Keratinocyte (primary cell): ENCODE measurements at regions not wholly inside any gene's neighbourhood (a gene's known extent, or its start where the extent isn't known, plus 50 kb on each side); places are given as distances from the start of the nearest gene placed in this dataset.

Source experiments
- EZH2 ChIP-seq: IDR thresholded peaks from one replicate; pipeline ENCODE4 v1.6.1; 2012; ENCODE audit warnings: inconsistent platforms, mild to moderate bottlenecking, low read length, moderate library complexity
- TF ChIP-seq, protein P1 (sequence below), 3 experiments: IDR thresholded peaks in 1 of 3; conservative IDR thresholded peaks in 1 of 3; optimal IDR thresholded peaks in 1 of 3; 2 replicates in 2 of 3; 3 replicates in 1 of 3; pipeline versions ENCODE3 to v1.5.1; 2011; ENCODE audit warnings: low read length in 3 of 3, mild to moderate bottlenecking in 3 of 3, moderate library complexity in 2 of 3, control low read depth in 1 of 3, inconsistent platforms in 1 of 3; ENCODE audit not compliant: insufficient read depth in 2 of 3; ENCODE audit errors: extremely low read depth in 1 of 3

DNA sequence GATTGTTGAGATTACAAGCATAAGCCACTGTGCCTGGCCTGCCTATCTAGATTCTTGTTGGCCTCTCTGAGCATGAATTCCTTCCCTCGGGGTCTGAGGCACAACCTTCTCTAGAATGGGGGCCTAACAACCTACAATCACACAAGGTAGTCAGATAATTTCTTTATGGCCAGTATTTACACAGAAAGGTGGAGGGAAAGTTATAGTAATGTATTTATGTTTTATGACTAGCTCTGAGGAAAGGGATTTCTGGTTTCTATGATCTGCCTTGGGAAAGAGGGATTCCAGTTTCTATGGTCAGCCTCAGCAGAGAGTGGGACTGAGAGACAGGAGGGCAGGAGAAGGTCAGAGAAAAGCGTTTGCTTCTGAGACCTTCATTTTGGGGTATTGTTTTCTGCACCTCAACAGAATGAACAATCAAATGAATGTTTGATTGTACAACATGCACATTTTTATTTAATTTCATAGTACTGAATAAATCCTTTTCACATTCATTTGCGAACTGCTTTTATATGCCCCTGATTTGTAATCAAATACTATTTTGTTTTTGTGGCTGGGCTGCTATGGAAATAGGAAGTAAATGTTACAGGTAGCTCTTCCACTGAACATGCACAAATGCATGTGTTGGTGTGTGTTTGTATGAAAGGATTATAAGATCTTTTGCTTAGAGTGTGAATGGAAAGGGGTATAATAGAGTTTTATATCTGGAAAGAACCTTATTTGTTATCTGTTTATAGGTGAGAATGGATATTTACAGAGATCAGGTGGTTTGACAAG is 499.7 kb upstream of the RGS6 start:
- TF ChIP-seq, protein P1, sequence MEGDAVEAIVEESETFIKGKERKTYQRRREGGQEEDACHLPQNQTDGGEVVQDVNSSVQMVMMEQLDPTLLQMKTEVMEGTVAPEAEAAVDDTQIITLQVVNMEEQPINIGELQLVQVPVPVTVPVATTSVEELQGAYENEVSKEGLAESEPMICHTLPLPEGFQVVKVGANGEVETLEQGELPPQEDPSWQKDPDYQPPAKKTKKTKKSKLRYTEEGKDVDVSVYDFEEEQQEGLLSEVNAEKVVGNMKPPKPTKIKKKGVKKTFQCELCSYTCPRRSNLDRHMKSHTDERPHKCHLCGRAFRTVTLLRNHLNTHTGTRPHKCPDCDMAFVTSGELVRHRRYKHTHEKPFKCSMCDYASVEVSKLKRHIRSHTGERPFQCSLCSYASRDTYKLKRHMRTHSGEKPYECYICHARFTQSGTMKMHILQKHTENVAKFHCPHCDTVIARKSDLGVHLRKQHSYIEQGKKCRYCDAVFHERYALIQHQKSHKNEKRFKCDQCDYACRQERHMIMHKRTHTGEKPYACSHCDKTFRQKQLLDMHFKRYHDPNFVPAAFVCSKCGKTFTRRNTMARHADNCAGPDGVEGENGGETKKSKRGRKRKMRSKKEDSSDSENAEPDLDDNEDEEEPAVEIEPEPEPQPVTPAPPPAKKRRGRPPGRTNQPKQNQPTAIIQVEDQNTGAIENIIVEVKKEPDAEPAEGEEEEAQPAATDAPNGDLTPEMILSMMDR (optimal IDR thresholded peaks at IDR 0.05 in 1 of 3, IDR thresholded peaks at IDR 0.05 in 1 of 3, conservative IDR thresholded peaks at IDR 0.05 in 1 of 3; ENCODE audit: extremely low read depth in 1 of 3, insufficient read depth in 2 of 3, low read length in 3 of 3): no peak
- no peak for TF ChIP-seq EZH2
